Tibial nerve (tissue), 3 donors: ENCODE measurements at regions not wholly inside any gene's neighbourhood (a gene's known extent, or its start where the extent isn't known, plus 50 kb on each side); places are given as distances from the start of the nearest gene placed in this dataset.

ENCODE experiments used
- CTCF ChIP-seq, 5 experiments: fragments of 200-600 bp in 3 of 5; fragments of 450-650 bp in 2 of 5; sonication (generic) in 3 of 5; IDR thresholded peaks; one replicate each; pipeline ENCODE4 v1.5.1; 2016 to 2019; ENCODE audit warnings: antibody characterized with exemption in 5 of 5, mild to moderate bottlenecking in 3 of 5, moderate library complexity in 2 of 5
- POLR2A ChIP-seq, 2 donors: fragments of 450-650 bp; IDR thresholded peaks; one replicate each; pipeline ENCODE4 v1.6.1; 2017; ENCODE audit warnings: antibody characterized with exemption in 2 of 2, mild to moderate bottlenecking in 2 of 2, moderate library complexity in 2 of 2

GRCh38 chr2:150146879-150147278, 340.6 kb downstream of the RND3 start:
- TF ChIP-seq CTCF (IDR thresholded peaks at IDR 0.05) (no peak), POLR2A (IDR thresholded peaks at IDR 0.05) (no peak)
